ENCODE measurements at regions not wholly inside any gene's neighbourhood (a gene's known extent, or its start where the extent isn't known, plus 50 kb on each side); places are given as distances from the start of the nearest gene placed in this dataset.

DNA sequence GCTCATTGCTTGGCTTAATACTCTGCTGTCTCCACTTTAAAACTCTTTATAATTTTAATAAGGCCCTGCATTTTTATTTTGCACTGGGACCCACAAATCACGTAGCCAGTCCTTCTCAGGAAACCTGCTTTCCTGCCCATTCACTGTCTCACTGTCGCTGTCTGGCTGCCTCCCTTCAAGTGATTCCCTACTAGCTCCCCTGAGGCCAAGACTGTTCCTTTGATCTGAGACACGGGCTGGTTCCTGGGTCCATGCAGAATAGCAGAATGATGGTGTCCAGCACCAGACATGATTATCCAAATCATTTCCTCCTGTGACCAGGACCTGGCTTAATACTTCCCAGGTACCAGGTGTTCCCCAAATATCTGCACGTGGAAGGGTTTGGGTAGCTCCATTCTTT lies 597.1 kb upstream of the KLF4 start:
- Histone ChIP-seq H4K20me1 (ENCODE audit: control insufficient read depth, insufficient read depth, low read depth, low read length) (no peaks in the 10 kb centered on the region), H3F3A (ENCODE audit: control insufficient read depth, insufficient read depth) (no peaks in the 10 kb centered on the region), H3K4me2 (ENCODE audit: low read length) (no peak overlapping the region), H3K9me3 (ENCODE audit: control insufficient read depth, insufficient read depth, low read length) (no peaks in the 10 kb centered on the region), H3K4me1 (ENCODE audit: control insufficient read depth, low read length) (no peaks in the 10 kb centered on the region), H3K79me2 (ENCODE audit: control insufficient read depth, low read length) (no peaks in the 10 kb centered on the region), H3K27ac (ENCODE audit: low read depth, low read length) (no peak overlapping the region), H3K27me3 (ENCODE audit: control insufficient read depth, low read length) (no peaks in the 10 kb centered on the region), H3K36me3 (ENCODE audit: control insufficient read depth, low read length) (no peaks in the 10 kb centered on the region), H3K9me2 (replicated peaks; ENCODE audit: control insufficient read depth, low read length) (no peaks in the 10 kb centered on the region), H3K4me3 (ENCODE audit: low read length) (no peak overlapping the region)
- no peak for TF ChIP-seq CTCF (IDR thresholded peaks at IDR 0.05; ENCODE audit: low read depth, low read length, poor library complexity, severe bottlenecking)
- TF ChIP-seq EZH2phosphoT487 (IDR thresholded peaks at IDR 0.05; ENCODE audit: borderline replicate concordance, low read length): no peak

DNA sequence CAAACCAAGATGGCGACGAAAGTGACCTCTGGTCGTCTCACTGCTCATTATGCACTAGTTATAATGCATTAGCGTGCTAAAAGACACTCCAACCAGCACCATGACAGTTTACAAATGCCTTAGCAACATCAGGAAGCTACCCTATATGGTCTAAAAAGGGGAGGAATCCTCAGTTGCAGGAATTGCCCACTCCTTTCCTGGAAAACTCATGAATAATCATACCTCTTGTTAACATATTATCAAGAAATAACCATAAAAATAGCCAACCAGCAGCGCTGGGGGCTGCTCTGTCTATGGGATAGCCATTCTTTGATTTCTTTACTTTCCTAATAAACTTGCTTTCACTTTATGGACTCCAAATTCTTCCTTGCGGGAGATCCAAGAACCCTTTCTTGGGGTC lies 595.7 kb upstream of the KLF4 start:
- Histone ChIP-seq H3K79me2 (ENCODE audit: control insufficient read depth, low read length) (no peaks in the 10 kb centered on the region), H3K9me3 (ENCODE audit: control insufficient read depth, insufficient read depth, low read length) (no peaks in the 10 kb centered on the region), H3K4me2 (ENCODE audit: low read length) (no peak overlapping the region), H4K20me1 (ENCODE audit: control insufficient read depth, insufficient read depth, low read depth, low read length) (no peaks in the 10 kb centered on the region), H3F3A (ENCODE audit: control insufficient read depth, insufficient read depth) (no peaks in the 10 kb centered on the region), H3K27me3 (ENCODE audit: control insufficient read depth, low read length) (no peaks in the 10 kb centered on the region), H3K4me1 (ENCODE audit: control insufficient read depth, low read length) (no peaks in the 10 kb centered on the region), H3K4me3 (ENCODE audit: low read length) (no peak overlapping the region), H3K36me3 (ENCODE audit: control insufficient read depth, low read length) (no peaks in the 10 kb centered on the region), H3K27ac (ENCODE audit: low read depth, low read length) (no peak overlapping the region), H3K9me2 (replicated peaks; ENCODE audit: control insufficient read depth, low read length) (no peaks in the 10 kb centered on the region)
- TF ChIP-seq CTCF (IDR thresholded peaks at IDR 0.05; ENCODE audit: low read depth, low read length, poor library complexity, severe bottlenecking): no peak
- no peak for TF ChIP-seq EZH2phosphoT487 (IDR thresholded peaks at IDR 0.05; ENCODE audit: borderline replicate concordance, low read length)

DNA sequence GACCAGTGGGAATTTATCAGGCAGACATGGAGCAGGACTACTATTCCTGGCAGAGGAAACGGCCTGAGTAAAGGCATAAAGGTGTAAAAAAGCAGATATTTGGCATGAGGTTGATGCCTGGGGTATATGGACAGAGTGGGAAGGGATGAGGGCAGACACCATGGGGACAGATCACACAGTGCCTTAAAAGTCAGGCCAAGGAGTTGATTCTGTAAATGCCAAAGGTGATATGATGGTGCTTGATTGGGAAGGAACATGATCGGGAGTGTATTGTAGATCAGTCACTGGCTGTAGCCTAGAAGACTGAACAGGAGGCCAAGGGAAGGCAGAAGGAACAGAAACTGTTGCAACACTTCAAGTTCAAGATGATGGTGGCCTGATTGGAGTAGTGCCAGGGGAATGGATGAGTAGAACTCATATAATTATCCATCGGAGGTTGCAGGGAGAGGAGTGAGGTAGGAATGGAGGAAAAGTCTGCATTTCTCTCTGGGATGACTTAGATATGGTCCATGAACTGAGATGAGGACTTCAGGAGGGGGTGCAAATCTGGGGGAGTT lies 594.3 kb upstream of the KLF4 start:
- H3K27me3 ChIP-seq (ENCODE audit: control insufficient read depth, low read length): no peaks in the 10 kb centered on the region

More for the DNA sequence above, 594.3 kb upstream of the KLF4 start:
- H3K4me3 ChIP-seq (ENCODE audit: low read length): no peak overlapping the region
- TF ChIP-seq CTCF (IDR thresholded peaks at IDR 0.05; ENCODE audit: low read depth, low read length, poor library complexity, severe bottlenecking) (no peak), EZH2phosphoT487 (IDR thresholded peaks at IDR 0.05; ENCODE audit: borderline replicate concordance, low read length) (no peak)
- H3K9me3 ChIP-seq (ENCODE audit: control insufficient read depth, insufficient read depth, low read length): no peaks in the 10 kb centered on the region
- H3K9me2 ChIP-seq (replicated peaks; ENCODE audit: control insufficient read depth, low read length): no peaks in the 10 kb centered on the region
- no peaks in the 10 kb centered on the region for H3K4me1 ChIP-seq (ENCODE audit: control insufficient read depth, low read length)
- no peak overlapping the region for H3K4me2 ChIP-seq (ENCODE audit: low read length)
- H4K20me1 ChIP-seq (ENCODE audit: control insufficient read depth, insufficient read depth, low read depth, low read length): no peaks in the 10 kb centered on the region
- no peak overlapping the region for H3K27ac ChIP-seq (ENCODE audit: low read depth, low read length)
- H3K79me2 ChIP-seq (ENCODE audit: control insufficient read depth, low read length): no peaks in the 10 kb centered on the region
- H3K36me3 ChIP-seq (ENCODE audit: control insufficient read depth, low read length): no peaks in the 10 kb centered on the region
- H3F3A ChIP-seq (ENCODE audit: control insufficient read depth, insufficient read depth): no peaks in the 10 kb centered on the region
